CD14-positive monocyte (primary cell): ENCODE measurements at regions not wholly inside any gene's neighbourhood (a gene's known extent, or its start where the extent isn't known, plus 50 kb on each side); places are given as distances from the start of the nearest gene placed in this dataset.

Experiments
- DNase-seq, 3 donors: peaks; one replicate each; pipeline ENCODE4 v3.0.0-alpha.2; 2011 to 2022
- H2AFZ ChIP-seq: 2 replicates; pipeline ENCODE4 v1.6.0; 2012; ENCODE audit warnings: mild to moderate bottlenecking, low read depth, low read length, inconsistent platforms; ENCODE audit not compliant: insufficient read depth, poor library complexity, severe bottlenecking
- H3K27ac ChIP-seq, 2 donors: 1 replicate in 1 of 2; 2 replicates in 1 of 2; pipeline ENCODE4 v1.5.1; 2012 to 2013; ENCODE audit warnings: low read length in 2 of 2, control low read depth in 1 of 2, inconsistent platforms in 1 of 2, low read depth in 1 of 2, mild to moderate bottlenecking in 1 of 2
- H3K27me3 ChIP-seq, 2 donors: one replicate each; pipeline versions ENCODE4 v1.6.0 to v1.6.1; 2011 to 2013; ENCODE audit warnings: low read length in 2 of 2; ENCODE audit not compliant: control insufficient read depth in 2 of 2, insufficient read depth in 2 of 2
- H3K36me3 ChIP-seq, 2 donors: replicated peaks in 1 of 2; 1 replicate in 1 of 2; 2 replicates in 1 of 2; pipeline versions ENCODE4 v1.5.1 to v1.6.1; 2012 to 2013; ENCODE audit warnings: low read length in 2 of 2, control low read depth in 1 of 2, inconsistent platforms in 1 of 2, mild to moderate bottlenecking in 1 of 2; ENCODE audit not compliant: insufficient read depth in 2 of 2, control insufficient read depth in 1 of 2
- H3K4me1 ChIP-seq, 2 donors: 1 replicate in 1 of 2; 2 replicates in 1 of 2; pipeline versions ENCODE4 v1.5.1 to v1.6.1; 2012 to 2013; ENCODE audit warnings: low read length in 2 of 2, control low read depth in 1 of 2, inconsistent platforms in 1 of 2, mild to moderate bottlenecking in 1 of 2, moderate library complexity in 1 of 2; ENCODE audit not compliant: insufficient read depth in 2 of 2, control insufficient read depth in 1 of 2
- H3K4me2 ChIP-seq: replicated peaks from 2 replicates; pipeline ENCODE3; 2012; ENCODE audit warnings: low read length, moderate library complexity, mild to moderate bottlenecking; ENCODE audit not compliant: poor library complexity, severe bottlenecking; ENCODE audit errors: extremely low read depth
- H3K4me3 ChIP-seq, 3 experiments: fragments of 200-600 bp in 1 of 3; sonication (generic) in 1 of 3; replicated peaks in 1 of 3; 1 replicate in 2 of 3; 2 replicates in 1 of 3; pipeline ENCODE4 v1.5.1; 2011 to 2013; ENCODE audit warnings: low read length in 3 of 3, mild to moderate bottlenecking in 3 of 3, control low read depth in 2 of 3, low read depth in 2 of 3, inconsistent platforms in 1 of 3, moderate library complexity in 1 of 3
- H3K79me2 ChIP-seq: 2 replicates; pipeline ENCODE4 v1.6.0; 2012; ENCODE audit warnings: mild to moderate bottlenecking, control low read depth, inconsistent platforms, low read length, moderate library complexity; ENCODE audit not compliant: insufficient read depth
- H3K9ac ChIP-seq: 2 replicates; pipeline ENCODE4 v1.6.0; 2017; ENCODE audit warnings: low read length, mild to moderate bottlenecking; ENCODE audit not compliant: insufficient read depth, poor library complexity, severe bottlenecking
- H3K9me3 ChIP-seq, 2 donors: replicated peaks in 1 of 2; 1 replicate in 1 of 2; 2 replicates in 1 of 2; pipeline versions ENCODE4 v1.5.1 to v1.6.1; 2012 to 2013; ENCODE audit warnings: low read length in 2 of 2, control low read depth in 1 of 2; ENCODE audit not compliant: control insufficient read depth in 1 of 2, insufficient read depth in 1 of 2
- H4K20me1 ChIP-seq: 2 replicates; pipeline ENCODE4 v1.6.0; 2012; ENCODE audit warnings: mild to moderate bottlenecking, low read length, control low read depth, moderate library complexity; ENCODE audit not compliant: insufficient read depth
- H3K27ac Mint-ChIP-seq, 7 donors: one replicate each; pipeline ENCODE4 v1.8.0; 2020; ENCODE audit warnings: mild to moderate bottlenecking in 7 of 7, mixed read lengths in 7 of 7, moderate library complexity in 6 of 7, inconsistent platforms in 2 of 7
- H3K27me3 Mint-ChIP-seq, 3 donors: one replicate each; pipeline ENCODE4 v1.8.0; 2021 to 2022; ENCODE audit warnings: low read depth in 3 of 3, mild to moderate bottlenecking in 3 of 3, mixed read lengths in 3 of 3, moderate library complexity in 3 of 3, inconsistent platforms in 1 of 3
- H3K36me3 Mint-ChIP-seq, 2 donors: one replicate each; pipeline ENCODE4 v1.8.0; 2020; ENCODE audit warnings: mixed read lengths in 2 of 2, inconsistent platforms in 1 of 2, mild to moderate bottlenecking in 1 of 2
- H3K4me1 Mint-ChIP-seq: one replicate; pipeline ENCODE4 v1.8.0; 2020; ENCODE audit warnings: mild to moderate bottlenecking, mixed read lengths
- H3K4me3 Mint-ChIP-seq, 2 donors: one replicate each; pipeline ENCODE4 v1.8.0; 2020; ENCODE audit warnings: mild to moderate bottlenecking in 2 of 2, mixed read lengths in 2 of 2, moderate library complexity in 1 of 2
- H3K9me3 Mint-ChIP-seq, 7 donors: one replicate each; pipeline ENCODE4 v1.8.0; 2020 to 2022; ENCODE audit warnings: mixed read lengths in 7 of 7, mild to moderate bottlenecking in 6 of 7, moderate library complexity in 6 of 7, inconsistent platforms in 2 of 7
- CTCF ChIP-seq: fragments of 200-600 bp; IDR thresholded peaks from one replicate; pipeline ENCODE4 v1.8.0; 2022; ENCODE audit warnings: antibody characterized with exemption, mild to moderate bottlenecking
- WGBS: methylation state at CpG from one replicate; pipeline ENCODE4 v1.1.5; 2013; ENCODE audit warnings: missing lambda C conversion rate; ENCODE audit not compliant: insufficient coverage; 5-methylcytosine and 5-hydroxymethylcytosine counted together
- intact Hi-C, 2 donors: fragments of 100-400 bp; cut with micrococcal nuclease; formaldehyde crosslinking; loops; one replicate each; pipeline versions ENCODE4 v1.15.0 to v1.15.1; 2023

DNA sequence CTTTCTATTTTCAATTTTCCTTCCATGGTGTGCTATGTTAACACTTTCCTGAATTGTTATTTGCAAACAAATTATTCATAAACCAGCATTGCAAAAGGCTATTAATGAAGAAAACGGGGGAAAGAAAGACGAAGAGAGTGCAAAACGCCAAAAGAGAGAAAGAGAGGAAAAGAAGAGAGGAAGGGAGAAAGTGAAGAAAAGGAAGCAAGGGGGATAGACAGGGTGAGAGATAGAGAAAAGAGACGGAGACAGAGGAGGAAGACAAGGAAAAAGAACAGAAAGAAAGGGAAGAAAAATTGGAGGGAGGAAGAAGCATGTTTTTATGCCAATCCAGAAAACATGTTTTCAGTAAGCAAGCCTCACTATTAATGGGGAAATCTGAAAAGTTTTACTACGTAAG is 310.6 kb downstream of the TFEC start:
- DNase-seq = no peak
- H3K4me1 Mint-ChIP-seq = no peaks in the 10 kb centered on the region
- H3K9me3 Mint-ChIP-seq = no peaks in the 10 kb centered on the region
- no peaks in the 10 kb centered on the region for H3K36me3 Mint-ChIP-seq
- intact Hi-C loops = no loop called here
- no peak overlapping the region for H2AFZ ChIP-seq
- H3K79me2 ChIP-seq = no peaks in the 10 kb centered on the region
- TF ChIP-seq CTCF = no peak
- no peak overlapping the region for H3K4me2 ChIP-seq
- peaks cover 0 to 2% (median 2%) of the 10 kb centered on the region in 3 donors for H3K27me3 Mint-ChIP-seq
- 74% methylated on average over 4 of the region's 5 CpGs for WGBS
- no peak overlapping the region for H3K4me3 ChIP-seq
- no peak overlapping the region for H3K27ac ChIP-seq
- H4K20me1 ChIP-seq = no peaks in the 10 kb centered on the region
- H3K9me3 ChIP-seq = no peaks in the 10 kb centered on the region
- H3K9ac ChIP-seq = no peak overlapping the region
- no peaks in the 10 kb centered on the region for H3K27me3 ChIP-seq
- H3K36me3 ChIP-seq = no peaks in the 10 kb centered on the region
- H3K4me1 ChIP-seq = no peaks in the 10 kb centered on the region
- no peak overlapping the region for H3K27ac Mint-ChIP-seq
- no peak overlapping the region for H3K4me3 Mint-ChIP-seq

- H3K36me3 Mint-ChIP-seq = no peaks in the 10 kb centered on the region
- H3K9ac ChIP-seq = no peak overlapping the region
- H3K9me3 Mint-ChIP-seq = no peaks in the 10 kb centered on the region
- H3K27ac Mint-ChIP-seq = no peak overlapping the region
- no peaks in the 10 kb centered on the region for H3K79me2 ChIP-seq
- no peak for DNase-seq
- H3K9me3 ChIP-seq = no peaks in the 10 kb centered on the region
- no peak overlapping the region for H3K4me2 ChIP-seq
- H3K4me3 ChIP-seq = no peak overlapping the region
- H4K20me1 ChIP-seq = no peaks in the 10 kb centered on the region
- no peak overlapping the region for H3K4me3 Mint-ChIP-seq
- 100% methylated on average over 3 of the region's 6 CpGs for WGBS
- no peaks in the 10 kb centered on the region for H3K36me3 ChIP-seq
- no peaks in the 10 kb centered on the region for H3K27me3 ChIP-seq
- intact Hi-C loops = no loop called here
- no peak for TF ChIP-seq CTCF
- H3K27ac ChIP-seq = no peak overlapping the region
- no peak overlapping the region for H2AFZ ChIP-seq
- H3K4me1 Mint-ChIP-seq = no peaks in the 10 kb centered on the region
- no peaks in the 10 kb centered on the region for H3K4me1 ChIP-seq
- H3K27me3 Mint-ChIP-seq = peaks cover 0 to 1% (median 0%) of the 10 kb centered on the region in 3 donors
Observed at GRCh38 chr7:115709664-115710063, 320.9 kb downstream of the TFEC start.
